Fibroblast of lung (primary cell): ENCODE measurements at regions not wholly inside any gene's neighbourhood (a gene's known extent, or its start where the extent isn't known, plus 50 kb on each side); places are given as distances from the start of the nearest gene placed in this dataset.

ENCODE experiments used
- DNase-seq, 2 donors: peaks; one replicate each; pipeline versions ENCODE4 v3.0.0 to v3.0.0-alpha.2; 2010; ENCODE audit warnings: low read depth in 2 of 2
- H2AFZ ChIP-seq: 2 replicates; pipeline ENCODE4 v1.5.1; 2012; ENCODE audit warnings: low read length, control low read depth, inconsistent platforms
- H3K27ac ChIP-seq: 2 replicates; pipeline ENCODE4 v1.5.1; 2011; ENCODE audit warnings: low read length, control low read depth; ENCODE audit not compliant: insufficient read depth
- H3K27me3 ChIP-seq: 2 replicates; pipeline ENCODE4 v1.5.1; 2011; ENCODE audit warnings: mild to moderate bottlenecking, low read length; ENCODE audit not compliant: control insufficient read depth, insufficient read depth
- H3K36me3 ChIP-seq: 2 replicates; pipeline ENCODE4 v1.5.1; 2011; ENCODE audit warnings: low read length; ENCODE audit not compliant: control insufficient read depth, insufficient read depth
- H3K4me1 ChIP-seq: 2 replicates; pipeline ENCODE4 v1.5.1; 2011; ENCODE audit warnings: low read length; ENCODE audit not compliant: control insufficient read depth, insufficient read depth; ENCODE audit errors: extremely low read depth
- H3K4me2 ChIP-seq: 2 replicates; pipeline ENCODE4 v1.5.1; 2011; ENCODE audit warnings: low read length, control low read depth; ENCODE audit not compliant: insufficient read depth; ENCODE audit errors: extremely low read depth
- H3K4me3 ChIP-seq, 4 experiments: fragments of 200-600 bp in 1 of 4; sonication (generic) in 1 of 4; replicated peaks in 1 of 4; 2 replicates each; pipeline ENCODE4 v1.5.1; 2011 to 2016; ENCODE audit warnings: low read length in 4 of 4, low read depth in 3 of 4, mild to moderate bottlenecking in 3 of 4, control low read depth in 2 of 4, inconsistent platforms in 1 of 4, mixed read lengths in 1 of 4; ENCODE audit not compliant: insufficient read depth in 1 of 4; ENCODE audit errors: control extremely low read depth in 1 of 4
- H3K79me2 ChIP-seq: 2 replicates; pipeline ENCODE4 v1.5.1; 2012; ENCODE audit warnings: mild to moderate bottlenecking, low read length, inconsistent platforms; ENCODE audit not compliant: control insufficient read depth, insufficient read depth
- H3K9ac ChIP-seq: 2 replicates; pipeline ENCODE4 v1.5.1; 2011; ENCODE audit warnings: mild to moderate bottlenecking, low read length, control low read depth; ENCODE audit not compliant: insufficient read depth
- H3K9me3 ChIP-seq: 2 replicates; pipeline ENCODE4 v1.5.1; 2012; ENCODE audit warnings: low read depth, low read length; ENCODE audit not compliant: control insufficient read depth, insufficient read depth
- H4K20me1 ChIP-seq: 2 replicates; pipeline ENCODE4 v1.5.1; 2011; ENCODE audit warnings: low read length; ENCODE audit not compliant: control insufficient read depth, insufficient read depth; ENCODE audit errors: extremely low read depth
- CTCF ChIP-seq, 2 donors: IDR thresholded peaks in 1 of 2; conservative IDR thresholded peaks in 1 of 2; 1 replicate in 1 of 2; 2 replicates in 1 of 2; pipeline ENCODE4 v1.5.1; 2011 to 2012; ENCODE audit warnings: low read length in 2 of 2, control low read depth in 1 of 2, inconsistent platforms in 1 of 2, low read depth in 1 of 2, mild to moderate bottlenecking in 1 of 2
- EZH2 ChIP-seq: IDR thresholded peaks from 2 replicates; pipeline ENCODE4 v1.5.1; 2012; ENCODE audit warnings: low read length, control low read depth, mild to moderate bottlenecking; ENCODE audit errors: missing control alignments

DNA sequence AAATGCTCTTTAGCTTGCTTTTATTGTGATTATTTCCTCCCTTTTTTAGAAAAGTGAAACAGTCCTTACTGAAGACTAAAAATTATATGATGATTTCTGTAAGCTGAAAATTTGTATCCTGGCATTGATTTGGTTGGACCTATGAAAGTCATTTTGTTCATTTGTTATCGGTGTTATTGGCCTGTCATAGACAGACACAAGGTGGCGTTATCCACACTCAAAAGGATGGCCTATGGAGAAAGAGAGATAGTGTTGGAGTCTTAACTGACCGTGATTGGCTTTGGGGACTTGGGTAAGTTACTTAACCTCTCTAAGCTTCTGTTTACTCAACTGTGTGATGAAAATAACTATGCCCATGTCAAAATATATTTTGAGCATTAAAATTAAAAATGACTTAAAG is 203.6 kb upstream of the CHODL start:
- Histone ChIP-seq H3K36me3 (no peaks in the 10 kb centered on the region), H3K9ac (no peak overlapping the region), H3K27me3 (no peaks in the 10 kb centered on the region), H3K4me1 (no peaks in the 10 kb centered on the region), H3K9me3 (no peaks in the 10 kb centered on the region), H2AFZ (no peak overlapping the region), H3K4me2 (no peak overlapping the region), H3K79me2 (no peaks in the 10 kb centered on the region), H3K27ac (no peak overlapping the region), H3K4me3 (no peak overlapping the region), H4K20me1 (no peaks in the 10 kb centered on the region)
- no peak for DNase-seq
- TF ChIP-seq EZH2 (no peak), CTCF (conservative IDR thresholded peaks at IDR 0.05 in 1 of 2, IDR thresholded peaks at IDR 0.05 in 1 of 2; ENCODE audit: low read depth in 1 of 2, low read length in 2 of 2) (peak in 1 of 2 donors; percentile 27)

DNA sequence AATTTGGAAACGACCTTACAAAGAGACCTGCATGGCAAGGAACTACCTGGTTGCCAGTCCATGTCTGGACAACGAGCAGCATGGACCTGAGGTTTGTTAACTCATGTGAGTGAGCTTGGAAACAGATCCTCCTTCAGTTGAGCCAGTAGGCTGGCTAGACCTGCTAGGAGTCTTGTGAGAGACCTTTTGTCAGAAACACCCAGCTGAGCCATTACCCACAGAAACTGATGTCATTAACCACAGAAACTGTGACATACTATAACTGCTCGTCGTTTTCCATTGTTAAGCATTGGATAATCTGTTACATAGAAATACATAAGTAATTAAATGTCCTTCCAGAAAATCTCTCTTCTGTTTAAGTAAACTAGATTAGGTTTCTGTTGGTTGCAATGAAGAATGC is 211.1 kb upstream of the C21orf91 start:
- Histone ChIP-seq H4K20me1 (no peaks in the 10 kb centered on the region), H3K9ac (no peak overlapping the region), H3K4me3 (no peak overlapping the region), H3K36me3 (no peaks in the 10 kb centered on the region), H2AFZ (no peak overlapping the region), H3K4me2 (no peak overlapping the region), H3K4me1 (no peaks in the 10 kb centered on the region), H3K27ac (no peak overlapping the region), H3K79me2 (no peaks in the 10 kb centered on the region), H3K9me3 (no peaks in the 10 kb centered on the region), H3K27me3 (no peaks in the 10 kb centered on the region)
- DNase-seq, result no peak
- TF ChIP-seq CTCF (conservative IDR thresholded peaks at IDR 0.05 in 1 of 2, IDR thresholded peaks at IDR 0.05 in 1 of 2; ENCODE audit: low read depth in 1 of 2, low read length in 2 of 2), result no peak
- TF ChIP-seq EZH2, result no peak

DNA sequence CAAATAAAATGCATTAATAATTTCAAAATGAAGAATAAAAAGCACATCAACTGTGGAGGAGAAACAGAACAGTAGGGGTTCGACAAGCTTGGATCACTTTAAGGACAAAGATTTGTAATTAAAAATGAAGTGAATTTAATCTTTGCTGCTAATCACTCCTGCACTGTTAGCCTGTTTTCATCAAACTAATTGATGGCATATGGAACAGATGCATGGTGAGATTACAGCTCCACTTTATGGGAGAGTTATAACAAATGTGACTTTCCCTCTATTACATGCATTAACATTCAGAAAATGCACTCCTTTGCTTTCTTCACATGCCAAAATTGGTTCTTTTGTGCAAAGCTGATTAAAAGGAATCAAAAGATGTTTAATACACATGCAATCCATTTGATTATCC is 207.2 kb upstream of the C21orf91 start:
- Histone ChIP-seq H3K9ac (no peak overlapping the region), H3K4me1 (no peaks in the 10 kb centered on the region), H3K4me3 (no peak overlapping the region), H2AFZ (no peak overlapping the region), H3K4me2 (no peak overlapping the region), H3K79me2 (no peaks in the 10 kb centered on the region), H3K27me3 (no peaks in the 10 kb centered on the region), H3K36me3 (no peaks in the 10 kb centered on the region), H4K20me1 (no peaks in the 10 kb centered on the region), H3K9me3 (no peaks in the 10 kb centered on the region), H3K27ac (no peak overlapping the region)
- TF ChIP-seq CTCF (conservative IDR thresholded peaks at IDR 0.05 in 1 of 2, IDR thresholded peaks at IDR 0.05 in 1 of 2; ENCODE audit: low read depth in 1 of 2, low read length in 2 of 2), result no peak
- no peak for DNase-seq
